ENCODE measurements at regions not wholly inside any gene's neighbourhood (a gene's known extent, or its start where the extent isn't known, plus 50 kb on each side); places are given as distances from the start of the nearest gene placed in this dataset.
"Not testable (repeated sequence)": the region's sequence is repeated elsewhere in the genome, so short reads cannot be mapped to it uniquely, and the experiment has no call there.

DNA sequence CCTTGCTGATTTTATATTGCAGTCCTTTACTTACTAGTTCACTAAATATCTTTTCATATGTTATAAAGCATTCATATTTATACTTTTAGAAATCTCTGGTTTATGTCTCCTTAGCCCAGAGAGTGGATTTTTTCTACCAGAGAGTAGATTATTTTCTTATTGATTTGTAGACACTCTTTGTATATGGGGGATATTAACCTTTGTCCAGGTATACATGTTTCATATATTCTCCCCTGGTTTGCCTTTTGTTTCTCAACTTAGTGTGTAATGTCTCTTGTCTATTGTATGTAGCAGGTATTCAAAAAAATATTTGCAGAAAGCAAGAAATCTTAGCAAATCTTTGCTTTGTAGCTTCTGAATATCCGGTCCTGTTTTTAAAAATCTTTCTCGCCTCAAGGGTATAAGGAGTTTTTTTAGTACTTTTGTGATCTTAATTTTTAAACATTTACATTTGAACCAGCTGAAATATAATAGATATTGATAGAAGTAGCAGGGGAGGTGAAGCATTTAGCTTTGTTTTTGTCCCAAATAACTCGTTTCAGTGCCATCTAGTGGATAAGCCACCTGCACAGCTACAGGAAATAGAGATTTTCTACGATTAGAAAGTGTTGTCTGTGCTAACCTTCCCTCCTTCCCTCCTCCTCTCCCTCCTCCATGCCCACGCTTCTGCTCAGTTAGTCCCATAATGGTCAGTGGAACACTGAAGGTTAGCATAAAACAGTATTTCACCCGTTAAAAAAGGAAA lies 97.0 kb downstream of the PHETA1 start:
- DNase-seq: no peak

GRCh38 chr12:111270774-111271173 lies 98.1 kb downstream of the PHETA1 start:
- DNase-seq: no peak

- DNase-seq: no peak
Measured at GRCh38 chr12:111270239-111270638, 98.7 kb downstream of the PHETA1 start.

DNA sequence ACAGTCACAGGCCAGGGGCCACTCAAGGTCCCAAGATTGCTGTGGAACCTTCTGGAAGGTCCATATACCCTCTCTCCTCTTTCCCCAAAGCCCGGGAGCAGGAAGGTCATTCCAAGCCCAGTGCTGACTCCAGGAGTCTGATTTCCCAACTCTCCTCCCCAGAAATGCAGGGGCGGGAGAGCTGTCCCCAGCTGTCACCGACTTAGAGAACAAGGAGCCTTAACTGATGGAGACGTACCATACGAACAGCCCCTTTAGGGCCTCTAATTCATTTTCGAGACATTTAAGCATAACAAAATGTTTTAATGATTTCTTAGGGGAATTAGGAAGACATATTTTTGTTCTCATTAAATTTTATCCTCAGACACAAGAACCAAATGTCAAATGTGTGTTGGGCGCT lies 99.2 kb downstream of the PHETA1 start:
- DNase-seq: no peak

DNA sequence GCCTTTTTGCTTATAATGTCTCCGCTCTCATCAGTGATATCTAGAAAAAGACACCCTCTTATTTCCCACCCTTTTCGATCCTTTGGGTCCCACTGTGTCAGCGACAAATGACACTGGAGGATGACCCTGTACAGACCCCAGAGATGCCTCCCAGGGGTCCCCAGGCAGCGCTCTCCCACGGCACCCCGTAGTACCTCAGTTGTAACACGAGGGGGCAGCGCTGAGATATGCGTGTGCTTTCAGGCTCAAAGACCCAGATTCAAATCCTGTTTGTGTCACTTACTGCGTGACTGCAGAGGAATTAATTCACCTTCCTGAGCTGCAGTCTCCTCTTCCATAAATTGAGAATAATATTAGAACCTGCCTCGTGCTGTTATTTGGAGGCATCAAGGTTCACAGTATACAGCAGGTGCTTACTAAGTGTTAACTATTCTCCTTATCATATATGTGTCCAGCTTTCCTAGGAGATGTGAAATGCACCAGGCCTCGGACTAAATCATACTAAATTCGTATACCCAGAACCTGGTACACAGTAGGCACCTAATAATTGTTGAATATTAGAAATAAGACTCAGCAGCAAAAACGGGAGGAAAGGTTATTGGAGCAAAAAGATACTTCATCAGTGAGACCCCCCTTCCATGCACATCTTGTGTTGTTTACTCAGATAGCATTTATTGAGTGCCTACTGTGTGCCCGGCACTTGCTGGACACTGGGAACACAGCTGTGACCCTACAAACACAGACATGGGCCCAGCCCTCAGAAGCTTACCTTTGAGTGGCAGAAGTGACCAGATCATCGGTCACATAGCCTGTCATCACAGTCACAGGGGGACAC lies 99.9 kb downstream of the PHETA1 start:
- DNase-seq: no peak

DNA sequence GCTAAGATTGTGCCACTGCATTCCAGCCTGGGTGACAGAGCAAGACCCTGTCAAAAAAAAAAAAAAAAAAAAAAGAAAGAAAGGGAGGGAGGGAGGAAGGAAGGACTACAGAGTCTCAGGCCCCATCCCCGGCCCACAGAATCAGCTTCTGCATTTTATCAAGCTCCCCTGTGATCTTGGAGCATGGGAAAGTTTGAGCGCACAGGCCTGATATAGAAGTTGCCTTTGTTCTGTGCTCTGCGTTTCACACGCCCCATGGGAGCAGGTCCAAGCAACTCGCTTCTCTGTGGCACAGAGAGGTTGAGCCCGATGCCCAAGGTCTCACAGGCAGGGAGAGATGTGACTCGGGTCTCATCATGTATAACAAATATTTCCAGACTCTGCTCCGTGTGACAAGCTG lies 101.8 kb downstream of the PHETA1 start:
- no peak for DNase-seq

- DNase-seq: no peak
Measured at GRCh38 chr12:111261911-111262676, 106.8 kb downstream of the PHETA1 start.

GRCh38 chr12:111260732-111261131 lies 108.2 kb downstream of the PHETA1 start:
- DNase-seq: no peak

GRCh38 chr12:111259231-111259630 lies 109.7 kb downstream of the PHETA1 start:
- DNase-seq: no peak

- not testable (repeated sequence) for DNase-seq
Measured at GRCh38 chr12:111258081-111258480, 110.8 kb downstream of the PHETA1 start.

DNA sequence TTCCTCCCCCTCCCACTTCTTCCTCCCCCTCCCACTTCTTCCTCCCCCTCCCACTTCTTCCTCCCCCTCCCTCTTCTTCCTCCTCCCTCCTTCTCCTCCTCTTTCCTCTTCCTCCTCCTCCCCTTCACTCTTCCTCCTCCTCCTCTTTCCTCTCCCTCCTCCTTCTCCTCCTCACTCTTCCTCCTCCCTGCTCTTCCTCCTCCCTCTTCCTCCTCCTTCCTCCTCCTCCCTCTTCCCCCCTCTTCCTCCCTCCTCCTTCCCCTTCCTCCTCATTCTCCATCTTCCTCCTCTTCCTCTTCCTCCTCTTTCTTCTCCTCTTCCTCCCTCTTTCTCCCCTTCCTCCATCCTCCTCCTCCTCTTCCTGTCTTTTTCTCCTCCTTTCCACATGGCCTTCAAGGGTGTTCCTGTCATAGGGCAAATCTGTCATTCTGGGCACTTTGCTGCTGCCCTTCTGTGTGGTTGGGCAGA lies 111.4 kb downstream of the PHETA1 start:
- DNase-seq: no peak

DNA sequence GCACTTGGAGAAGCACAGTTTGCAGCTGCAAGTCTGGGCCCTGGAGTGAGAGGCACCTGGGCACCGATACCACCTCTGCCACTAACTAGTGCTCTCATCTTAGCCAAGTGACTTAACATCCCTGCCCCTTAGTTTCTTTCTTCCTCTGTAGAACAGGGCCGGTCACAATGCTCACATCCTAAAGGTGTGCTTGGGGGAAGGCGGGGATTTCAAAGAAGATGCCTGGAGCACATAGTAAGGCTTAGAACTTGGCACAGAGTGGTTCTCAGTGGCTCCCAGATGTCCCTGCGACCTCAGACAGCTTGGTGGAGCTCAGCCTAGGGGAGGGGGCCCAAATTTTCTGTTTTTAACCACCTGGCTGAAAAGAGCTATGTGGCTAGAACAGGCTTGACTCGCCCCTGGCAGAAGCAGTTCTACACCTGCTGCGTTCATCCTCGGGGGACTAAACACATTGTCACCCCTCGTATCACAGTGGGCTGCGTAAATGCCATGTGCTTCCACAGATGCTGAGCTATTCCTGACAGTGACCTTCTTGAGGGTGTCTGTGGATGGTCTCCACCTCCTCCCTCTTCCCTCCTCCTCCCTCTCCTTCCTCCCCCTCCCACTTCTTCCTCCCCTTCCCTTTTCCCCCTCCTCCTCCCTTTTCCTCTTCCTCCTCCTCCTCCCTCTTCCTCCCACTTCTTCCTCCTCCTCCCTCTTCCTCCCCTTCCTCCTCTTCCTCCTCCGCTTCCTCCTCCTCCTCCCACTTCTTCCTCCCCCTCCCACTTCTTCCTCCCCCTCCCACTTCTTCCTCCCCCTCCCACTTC lies 112.1 kb downstream of the PHETA1 start:
- DNase-seq: no peak

GRCh38 chr12:111255261-111255660 lies 113.6 kb downstream of the PHETA1 start:
- no peak for DNase-seq

DNA sequence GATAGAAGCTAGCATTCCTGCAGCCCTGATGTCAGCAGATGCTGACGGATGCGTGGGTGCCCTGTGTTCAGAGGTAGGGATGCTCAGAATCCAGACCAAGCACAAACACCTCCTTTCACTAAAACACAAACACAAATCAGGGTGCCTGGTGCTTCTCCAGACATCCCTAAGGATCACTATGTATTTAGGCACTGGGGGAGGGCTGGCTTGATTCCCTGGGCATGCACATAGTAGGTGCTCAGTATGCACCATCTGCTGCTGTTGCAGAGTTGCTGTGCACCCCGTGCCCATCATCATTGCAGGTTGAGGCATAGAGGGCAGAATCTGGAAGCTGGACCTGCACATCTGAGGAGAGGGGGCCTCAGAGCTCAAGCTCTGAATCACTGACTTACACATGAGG lies 114.8 kb downstream of the PHETA1 start:
- DNase-seq: no peak

DNA sequence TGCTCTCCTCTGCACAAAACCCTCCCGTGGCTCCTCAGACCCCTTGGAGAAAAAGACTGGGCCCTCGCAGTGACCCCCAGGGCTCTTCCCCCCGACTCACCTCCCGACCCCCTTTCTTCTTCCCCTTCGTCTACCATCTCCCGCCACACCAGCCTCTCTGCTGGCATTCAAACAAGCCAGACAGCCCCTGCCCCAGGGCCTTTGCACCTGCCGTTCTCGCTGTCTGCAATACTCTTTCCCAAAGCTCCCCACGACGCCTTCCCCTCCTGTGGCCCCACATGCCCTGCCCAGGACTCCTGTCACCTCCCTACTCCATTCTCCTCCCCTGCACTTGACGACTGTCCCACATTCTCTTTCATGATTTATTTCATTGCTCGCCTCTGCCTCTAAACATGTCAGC lies 115.7 kb downstream of the PHETA1 start:
- DNase-seq: no peak

- no peak for DNase-seq
Measured at GRCh38 chr12:111251787-111252186, 117.1 kb downstream of the PHETA1 start.

DNA sequence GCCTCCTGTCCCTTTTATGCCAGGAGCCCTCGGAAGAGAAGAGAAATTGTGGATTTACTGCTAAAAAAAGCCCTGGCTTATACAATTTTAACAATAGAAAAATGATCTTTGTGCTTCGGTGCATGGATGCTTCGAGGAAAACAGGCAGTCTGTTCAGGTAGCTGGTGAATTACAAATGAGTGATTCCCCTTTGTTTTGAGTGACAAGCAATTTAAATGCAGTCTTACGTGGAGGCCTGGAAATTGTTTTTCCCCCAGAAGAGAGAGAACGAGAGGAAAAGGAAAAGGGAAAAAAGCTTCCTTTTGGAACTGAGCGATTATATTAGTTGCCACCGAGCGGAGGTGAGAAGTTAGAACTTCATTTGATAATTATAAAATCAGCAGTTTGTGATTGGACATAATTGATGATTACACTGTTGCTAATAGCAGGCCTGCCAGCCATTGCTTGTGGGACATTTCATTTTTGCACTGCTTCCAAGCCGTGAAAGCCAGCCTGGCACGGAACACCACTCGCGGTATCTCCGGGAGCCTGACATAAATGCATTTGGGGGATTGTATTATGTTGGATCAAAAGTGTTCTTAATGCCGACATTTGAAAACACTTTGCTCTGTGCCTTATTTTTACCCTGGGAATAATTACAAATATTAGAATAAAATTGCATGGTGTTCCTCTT lies 117.7 kb downstream of the PHETA1 start:
- DNase-seq: no peak

DNA sequence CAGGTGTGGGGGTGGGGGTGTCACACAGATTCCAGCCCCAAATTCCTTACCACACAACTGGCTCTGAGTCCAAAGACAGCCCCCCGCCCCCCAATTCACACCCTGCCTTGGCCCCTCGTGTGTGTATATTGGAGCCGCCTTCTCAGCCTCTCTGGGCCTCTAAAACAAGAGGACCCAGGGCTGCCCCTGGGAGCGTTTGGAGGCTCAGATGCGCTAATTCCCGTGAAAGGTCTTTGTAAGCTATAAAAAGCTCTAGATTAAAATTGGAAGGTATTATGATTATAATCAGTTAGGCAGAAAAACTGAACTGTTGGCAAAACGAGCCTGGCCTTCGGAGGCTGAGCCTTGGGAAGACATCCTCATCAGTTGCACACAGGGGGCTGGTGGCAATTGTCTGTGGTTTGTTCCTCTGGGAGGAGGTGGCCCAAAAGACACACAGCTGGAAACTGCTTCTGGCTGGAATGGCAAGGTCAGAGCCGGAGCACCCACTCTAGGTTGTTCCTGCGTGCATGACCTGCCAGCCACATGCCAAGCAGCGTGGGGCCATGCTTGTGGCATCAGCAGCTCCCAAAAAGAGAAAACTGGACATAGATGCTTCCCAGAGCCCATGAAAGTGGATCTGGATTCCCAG lies 118.5 kb downstream of the PHETA1 start:
- DNase-seq: no peak

GRCh38 chr12:111249757-111250156 lies 119.1 kb downstream of the PHETA1 start:
- DNase-seq: no peak

- no peak for DNase-seq
Measured at GRCh38 chr12:111249018-111249370, 119.9 kb downstream of the PHETA1 start.

DNA sequence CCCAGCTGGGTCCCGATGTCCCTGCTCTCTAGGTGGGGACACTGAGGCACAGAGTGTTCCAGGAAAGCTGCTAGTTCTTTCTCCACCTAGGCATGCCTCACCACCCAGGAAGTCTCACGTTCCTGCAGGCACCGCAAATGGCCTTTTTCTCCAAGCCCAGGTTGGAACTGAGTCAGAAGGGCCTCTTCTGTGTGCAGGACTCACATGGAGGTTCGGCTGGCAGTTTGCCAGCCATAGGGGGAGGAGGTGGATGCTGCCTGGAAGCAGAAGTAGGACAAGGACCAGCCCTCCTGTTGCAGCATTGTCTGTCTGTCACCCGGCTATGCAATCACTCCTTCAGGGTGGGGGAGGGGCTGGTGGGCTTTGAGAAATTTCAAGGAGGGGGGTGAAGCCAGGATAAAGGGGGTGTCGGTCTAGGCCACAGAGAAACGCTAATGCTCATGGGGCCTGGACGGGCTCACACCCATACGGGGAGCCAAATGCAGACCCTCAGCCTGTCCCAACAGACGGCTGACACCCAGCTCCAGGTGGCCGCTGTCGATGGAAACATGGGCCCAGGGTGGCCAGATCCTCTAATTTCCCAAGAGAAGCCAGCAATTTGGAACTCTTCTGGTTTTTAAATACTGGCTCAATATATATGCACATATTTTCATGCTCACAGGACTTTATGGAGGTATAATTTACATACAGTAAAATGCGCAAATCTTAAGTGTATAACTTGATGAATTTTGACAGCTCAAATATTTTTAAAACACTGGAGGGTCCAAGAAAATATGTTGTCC lies 120.5 kb downstream of the PHETA1 start:
- DNase-seq: no peak
